Prostate gland (tissue), 2 donors: ENCODE measurements at regions not wholly inside any gene's neighbourhood (a gene's known extent, or its start where the extent isn't known, plus 50 kb on each side); places are given as distances from the start of the nearest gene placed in this dataset.

Experiments used
- DNase-seq: peaks from one replicate; pipeline ENCODE4 v3.0.0-alpha.2; 2019; ENCODE audit warnings: low spot score
- H3K27ac ChIP-seq, 2 donors: fragments of 200-600 bp; sonication (generic); 2 replicates each; pipeline ENCODE4 v1.5.1; 2017 to 2019
- H3K27me3 ChIP-seq: fragments of 200-600 bp; sonication (generic); replicated peaks from 2 replicates; pipeline ENCODE4 v1.5.1; 2019; ENCODE audit not compliant: insufficient read depth
- H3K36me3 ChIP-seq, 2 donors: fragments of 200-600 bp; sonication (generic); 1 replicate in 1 of 2; 2 replicates in 1 of 2; pipeline versions ENCODE4 v1.5.1 to v1.8.1; 2017 to 2019
- H3K4me1 ChIP-seq: fragments of 200-600 bp; sonication (generic); replicated peaks from 2 replicates; pipeline ENCODE4 v1.5.1; 2019
- H3K4me3 ChIP-seq, 2 donors: fragments of 200-600 bp; sonication (generic); 2 replicates each; pipeline ENCODE4 v1.5.1; 2017 to 2019
- H3K9me3 ChIP-seq: fragments of 200-600 bp; sonication (generic); 2 replicates; pipeline ENCODE4 v1.5.1; 2017
- CTCF ChIP-seq, 4 experiments: fragments of 200-600 bp in 2 of 4; fragments of 450-650 bp in 2 of 4; sonication (generic) in 2 of 4; IDR thresholded peaks; 1 replicate in 3 of 4; 2 replicates in 1 of 4; pipeline ENCODE4 v1.5.1; 2016 to 2019; ENCODE audit warnings: antibody characterized with exemption in 4 of 4, mild to moderate bottlenecking in 2 of 4, moderate library complexity in 2 of 4
- POLR2A ChIP-seq: fragments of 450-650 bp; IDR thresholded peaks from one replicate; pipeline ENCODE4 v1.6.1; 2016; ENCODE audit warnings: antibody characterized with exemption, mild to moderate bottlenecking
- POLR2AphosphoS5 ChIP-seq: sonication (generic); formaldehyde crosslinking; IDR thresholded peaks from one replicate; pipeline ENCODE4 v1.6.1; 2017; ENCODE audit warnings: antibody characterized with exemption
- WGBS: methylation state at CpG from one replicate; pipeline ENCODE4 v1.1.5; 2018; 5-methylcytosine and 5-hydroxymethylcytosine counted together
- intact Hi-C: fragments of 100-400 bp; cut with DNase I; formaldehyde crosslinking; loops from one replicate; pipeline ENCODE4 v1.14.2; 2022

- DNase-seq: no peak
- Histone ChIP-seq H3K27ac (no peak overlapping the region), H3K27me3 (no peaks in the 10 kb centered on the region), H3K4me3 (no peak overlapping the region), H3K36me3 (no peaks in the 10 kb centered on the region), H3K4me1 (no peaks in the 10 kb centered on the region), H3K9me3 (no peaks in the 10 kb centered on the region)
- intact Hi-C loops: no loop called here
- 43% methylated on average over 3 of the region's 3 CpGs for WGBS
- TF ChIP-seq POLR2A: no peak
- no peak for TF ChIP-seq CTCF (IDR thresholded peaks at IDR 0.05)
- TF ChIP-seq POLR2AphosphoS5: no peak
Observed at GRCh38 chr2:41420219-41420618, 627.6 kb upstream of the PKDCC start.

- 88% methylated on average over 1 of the region's 1 CpG for WGBS
- H3K4me1 ChIP-seq: no peaks in the 10 kb centered on the region
- no peak for TF ChIP-seq CTCF (IDR thresholded peaks at IDR 0.05)
- no peak for TF ChIP-seq POLR2A
- TF ChIP-seq POLR2AphosphoS5: no peak
- H3K4me3 ChIP-seq: no peak overlapping the region
- intact Hi-C loops: no loop called here
- no peaks in the 10 kb centered on the region for H3K36me3 ChIP-seq
- no peak overlapping the region for H3K27ac ChIP-seq
- no peaks in the 10 kb centered on the region for H3K9me3 ChIP-seq
- no peak for DNase-seq
- no peaks in the 10 kb centered on the region for H3K27me3 ChIP-seq
Observed at GRCh38 chr2:41420872-41421271, 626.9 kb upstream of the PKDCC start.

- no peak overlapping the region for H3K27ac ChIP-seq
- TF ChIP-seq CTCF (IDR thresholded peaks at IDR 0.05) (no peak), POLR2AphosphoS5 (no peak), POLR2A (no peak)
- H3K9me3 ChIP-seq: no peaks in the 10 kb centered on the region
- H3K27me3 ChIP-seq: no peaks in the 10 kb centered on the region
- no peak for DNase-seq
- 20% methylated on average over 2 of the region's 2 CpGs for WGBS
- no peak overlapping the region for H3K4me3 ChIP-seq
- no peaks in the 10 kb centered on the region for H3K36me3 ChIP-seq
- intact Hi-C loops: no loop called here
- H3K4me1 ChIP-seq: no peaks in the 10 kb centered on the region
Observed at GRCh38 chr2:41431756-41432155, 616.1 kb upstream of the PKDCC start.

DNA sequence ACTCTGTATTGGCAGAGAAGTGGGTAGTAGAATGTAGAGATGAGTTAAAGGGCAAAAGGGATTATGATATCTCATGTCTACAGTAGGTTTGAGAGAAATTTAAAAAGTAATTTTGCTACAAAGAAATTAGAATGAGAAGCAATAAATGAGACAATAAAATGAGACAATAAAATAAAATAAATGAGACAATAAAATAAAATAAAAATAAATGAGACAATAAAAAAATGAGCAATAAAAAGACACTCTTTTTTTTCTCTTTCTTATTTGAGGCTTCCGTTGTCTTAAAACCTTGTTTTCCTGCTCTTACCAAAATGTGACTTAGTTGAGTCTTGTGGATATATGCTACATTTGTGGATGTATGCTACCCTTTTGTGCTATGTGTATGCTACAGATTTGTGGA, 615.4 kb upstream of the PKDCC start:
- intact Hi-C loops: no loop called here
- WGBS: 62% methylated on average over 1 of the region's 1 CpG
- TF ChIP-seq CTCF (IDR thresholded peaks at IDR 0.05) (no peak), POLR2AphosphoS5 (no peak), POLR2A (no peak)
- no peaks in the 10 kb centered on the region for H3K9me3 ChIP-seq
- H3K4me3 ChIP-seq: no peak overlapping the region
- no peak overlapping the region for H3K27ac ChIP-seq
- H3K36me3 ChIP-seq: no peaks in the 10 kb centered on the region
- DNase-seq: no peak
- H3K27me3 ChIP-seq: no peaks in the 10 kb centered on the region
- H3K4me1 ChIP-seq: no peaks in the 10 kb centered on the region

- no peak for DNase-seq
- 86% methylated on average over 3 of the region's 3 CpGs for WGBS
- TF ChIP-seq POLR2AphosphoS5 (no peak), POLR2A (no peak), CTCF (IDR thresholded peaks at IDR 0.05) (no peak)
- intact Hi-C loops: no loop called here
- no peaks in the 10 kb centered on the region for H3K27me3 ChIP-seq
- no peak overlapping the region for H3K4me3 ChIP-seq
- no peaks in the 10 kb centered on the region for H3K9me3 ChIP-seq
- H3K4me1 ChIP-seq: no peaks in the 10 kb centered on the region
- H3K27ac ChIP-seq: no peak overlapping the region
- no peaks in the 10 kb centered on the region for H3K36me3 ChIP-seq
Observed at GRCh38 chr2:41434991-41435390, 612.8 kb upstream of the PKDCC start.
